ENCODE measurements at regions not wholly inside any gene's neighbourhood (a gene's known extent, or its start where the extent isn't known, plus 50 kb on each side); places are given as distances from the start of the nearest gene placed in this dataset.

GRCh38 chr11:119872611-119873310, 143.8 kb upstream of the NECTIN1 start:
- no peaks in the 10 kb centered on the region for H3K36me3 Mint-ChIP-seq
- H3K27me3 Mint-ChIP-seq = peaks cover 4 to 6% of the 10 kb centered on the region in 2 donors
- no peak for DNase-seq (ENCODE audit: low spot score)
- H3K27ac Mint-ChIP-seq = no peak overlapping the region
- no peaks in the 10 kb centered on the region for H3K4me1 Mint-ChIP-seq (ENCODE audit: low read depth in 2 of 2)
- no peak overlapping the region for H3K4me3 Mint-ChIP-seq
- ATAC-seq = no peak
- no peaks in the 10 kb centered on the region for H3K9me3 Mint-ChIP-seq

GRCh38 chr11:119865661-119866156, 136.7 kb upstream of the NECTIN1 start:
- Mint-ChIP-seq H3K9me3 (no peaks in the 10 kb centered on the region), H3K4me3 (no peak overlapping the region), H3K27me3 (peaks cover 10 to 15% of the 10 kb centered on the region in 2 donors), H3K27ac (no peak overlapping the region), H3K4me1 (ENCODE audit: low read depth in 2 of 2) (no peaks in the 10 kb centered on the region), H3K36me3 (no peaks in the 10 kb centered on the region)
- ATAC-seq = peak in 1 of 2 donors; percentile 21
- DNase-seq (ENCODE audit: low spot score) = no peak

DNA sequence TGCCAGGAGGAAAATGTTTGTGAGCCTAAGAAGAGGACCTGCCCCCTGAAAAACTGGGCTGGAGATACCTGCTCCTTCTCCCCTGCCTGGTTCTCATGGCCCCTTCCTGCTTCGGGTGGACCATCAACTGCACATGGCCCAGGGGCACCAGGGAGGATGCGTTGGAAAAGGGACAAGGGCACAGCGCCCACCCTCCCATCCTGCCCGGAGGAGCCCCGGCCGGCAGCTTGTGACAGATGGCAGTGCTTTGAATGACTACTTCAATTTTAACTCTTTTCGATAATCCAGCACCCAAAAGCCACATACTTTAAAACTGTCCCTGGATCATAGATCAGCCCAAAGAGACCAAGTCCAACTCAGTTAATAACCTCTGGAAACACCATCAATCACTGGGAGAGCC, 135.8 kb upstream of the NECTIN1 start:
- Mint-ChIP-seq H3K27me3 (peaks cover 14 to 20% of the 10 kb centered on the region in 2 donors), H3K36me3 (no peaks in the 10 kb centered on the region), H3K4me3 (no peak overlapping the region), H3K27ac (no peak overlapping the region), H3K4me1 (ENCODE audit: low read depth in 2 of 2) (no peaks in the 10 kb centered on the region), H3K9me3 (no peaks in the 10 kb centered on the region)
- DNase-seq (ENCODE audit: low spot score) = no peak
- ATAC-seq = no peak

GRCh38 chr11:119863851-119864601, 135.0 kb upstream of the NECTIN1 start:
- no peak for ATAC-seq

GRCh38 chr11:119863236-119863635, 134.2 kb upstream of the NECTIN1 start:
- Mint-ChIP-seq H3K9me3 (no peaks in the 10 kb centered on the region), H3K4me1 (ENCODE audit: low read depth in 2 of 2) (no peaks in the 10 kb centered on the region), H3K27ac (no peak overlapping the region), H3K36me3 (no peaks in the 10 kb centered on the region), H3K27me3 (peaks cover 26% of the 10 kb centered on the region in 2 donors), H3K4me3 (no peak overlapping the region)
- DNase-seq (ENCODE audit: low spot score) (no peak), ATAC-seq (no peak)

More at GRCh38 chr11:119863851-119864601, 135.0 kb upstream of the NECTIN1 start:
- Mint-ChIP-seq H3K9me3 (no peaks in the 10 kb centered on the region), H3K27ac (no peak overlapping the region), H3K36me3 (no peaks in the 10 kb centered on the region), H3K4me1 (ENCODE audit: low read depth in 2 of 2) (no peaks in the 10 kb centered on the region), H3K27me3 (peaks cover 18 to 20% of the 10 kb centered on the region in 2 donors), H3K4me3 (no peak overlapping the region)
- DNase-seq (ENCODE audit: low spot score) = no peak

- Mint-ChIP-seq H3K9me3 (no peaks in the 10 kb centered on the region), H3K4me3 (no peak overlapping the region), H3K36me3 (no peaks in the 10 kb centered on the region), H3K27me3 (peaks cover 24 to 29% of the 10 kb centered on the region in 2 donors), H3K4me1 (ENCODE audit: low read depth in 2 of 2) (no peaks in the 10 kb centered on the region), H3K27ac (no peak overlapping the region)
- no peak for DNase-seq (ENCODE audit: low spot score)
- no peak for ATAC-seq
These were observed 132.2 kb upstream of the NECTIN1 start for GRCh38 chr11:119861160-119861559.

DNA sequence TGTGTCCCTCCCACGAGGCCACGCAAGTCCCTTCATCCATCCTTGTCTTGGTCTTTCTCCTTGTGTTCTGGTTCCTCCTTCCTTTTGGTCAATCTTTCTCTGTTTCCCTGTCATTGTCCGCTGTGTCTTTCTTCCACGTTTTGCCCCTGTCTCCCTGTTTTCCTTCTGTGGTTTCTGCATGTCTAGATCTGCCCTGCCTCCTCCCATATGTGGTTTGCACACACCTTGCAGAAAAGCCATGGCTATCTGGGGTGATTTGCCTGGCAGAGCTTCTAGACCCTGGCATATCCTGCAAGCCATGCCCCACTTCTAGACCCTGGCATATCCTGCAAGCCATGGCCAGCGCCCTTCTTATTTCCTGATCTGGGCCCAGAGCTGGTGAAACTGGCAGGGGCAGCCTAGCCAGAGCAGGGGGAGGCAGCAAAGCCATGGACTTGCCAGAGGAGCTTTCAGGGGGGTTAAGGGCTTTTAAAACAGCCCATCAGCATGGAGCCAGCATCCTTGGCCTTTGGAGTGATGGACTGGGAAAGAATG, 131.6 kb upstream of the NECTIN1 start:
- DNase-seq (ENCODE audit: low spot score) (no peak), ATAC-seq (no peak)
- no peaks in the 10 kb centered on the region for H3K36me3 Mint-ChIP-seq
- no peak overlapping the region for H3K4me3 Mint-ChIP-seq
- no peaks in the 10 kb centered on the region for H3K9me3 Mint-ChIP-seq
- H3K4me1 Mint-ChIP-seq (ENCODE audit: low read depth in 2 of 2) = no peaks in the 10 kb centered on the region
- H3K27ac Mint-ChIP-seq = no peak overlapping the region
- H3K27me3 Mint-ChIP-seq = peaks cover 24 to 26% of the 10 kb centered on the region in 2 donors

DNA sequence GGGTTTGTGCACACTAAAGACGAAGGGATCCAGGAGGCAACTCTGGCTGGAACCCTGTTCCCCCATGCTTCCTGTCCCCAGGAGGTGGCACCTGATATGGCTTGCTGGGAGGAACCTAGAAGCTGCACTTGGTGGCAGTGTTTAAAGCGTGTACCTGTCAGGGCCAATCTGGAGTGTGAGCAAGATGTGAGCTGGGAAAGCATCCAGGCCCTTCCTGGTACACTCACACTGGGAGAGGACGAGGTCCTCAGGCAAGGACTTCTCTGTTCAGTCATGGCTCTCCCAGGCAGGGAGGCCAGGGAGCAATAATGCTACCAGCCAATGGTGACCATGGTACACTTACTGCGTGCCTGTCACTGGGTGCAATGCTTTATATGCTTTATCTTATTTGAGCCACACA, 130.7 kb upstream of the NECTIN1 start:
- Mint-ChIP-seq H3K27ac (no peak overlapping the region), H3K36me3 (no peaks in the 10 kb centered on the region), H3K4me3 (no peak overlapping the region), H3K27me3 (peaks cover 24 to 26% of the 10 kb centered on the region in 2 donors), H3K4me1 (ENCODE audit: low read depth in 2 of 2) (no peaks in the 10 kb centered on the region), H3K9me3 (no peaks in the 10 kb centered on the region)
- DNase-seq (ENCODE audit: low spot score) = no peak
- no peak for ATAC-seq

DNA sequence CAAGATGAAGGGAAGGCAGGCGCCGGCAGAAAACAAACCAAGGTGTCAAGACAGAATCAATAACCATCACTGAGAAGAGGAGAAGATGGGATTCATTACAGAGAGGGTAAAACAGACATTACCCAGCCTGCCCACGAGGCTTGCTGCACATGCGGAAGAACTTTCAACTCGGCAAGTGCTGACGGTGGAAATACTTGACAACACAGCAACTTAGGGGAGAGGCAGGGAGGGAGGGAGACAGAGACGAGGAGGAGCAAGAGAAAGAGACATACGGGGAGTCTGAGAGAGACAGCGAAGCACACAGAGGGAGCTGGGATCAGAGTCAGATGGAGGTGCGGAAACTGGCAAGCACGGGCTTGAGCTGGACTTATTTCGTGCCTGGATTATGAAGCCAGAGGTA, 129.3 kb upstream of the NECTIN1 start:
- Mint-ChIP-seq H3K36me3 (no peaks in the 10 kb centered on the region), H3K4me1 (ENCODE audit: low read depth in 2 of 2) (no peaks in the 10 kb centered on the region), H3K27ac (no peak overlapping the region), H3K9me3 (no peaks in the 10 kb centered on the region), H3K27me3 (peaks cover 26 to 29% of the 10 kb centered on the region in 2 donors), H3K4me3 (no peak overlapping the region)
- ATAC-seq (no peak), DNase-seq (ENCODE audit: low spot score) (no peak)

DNA sequence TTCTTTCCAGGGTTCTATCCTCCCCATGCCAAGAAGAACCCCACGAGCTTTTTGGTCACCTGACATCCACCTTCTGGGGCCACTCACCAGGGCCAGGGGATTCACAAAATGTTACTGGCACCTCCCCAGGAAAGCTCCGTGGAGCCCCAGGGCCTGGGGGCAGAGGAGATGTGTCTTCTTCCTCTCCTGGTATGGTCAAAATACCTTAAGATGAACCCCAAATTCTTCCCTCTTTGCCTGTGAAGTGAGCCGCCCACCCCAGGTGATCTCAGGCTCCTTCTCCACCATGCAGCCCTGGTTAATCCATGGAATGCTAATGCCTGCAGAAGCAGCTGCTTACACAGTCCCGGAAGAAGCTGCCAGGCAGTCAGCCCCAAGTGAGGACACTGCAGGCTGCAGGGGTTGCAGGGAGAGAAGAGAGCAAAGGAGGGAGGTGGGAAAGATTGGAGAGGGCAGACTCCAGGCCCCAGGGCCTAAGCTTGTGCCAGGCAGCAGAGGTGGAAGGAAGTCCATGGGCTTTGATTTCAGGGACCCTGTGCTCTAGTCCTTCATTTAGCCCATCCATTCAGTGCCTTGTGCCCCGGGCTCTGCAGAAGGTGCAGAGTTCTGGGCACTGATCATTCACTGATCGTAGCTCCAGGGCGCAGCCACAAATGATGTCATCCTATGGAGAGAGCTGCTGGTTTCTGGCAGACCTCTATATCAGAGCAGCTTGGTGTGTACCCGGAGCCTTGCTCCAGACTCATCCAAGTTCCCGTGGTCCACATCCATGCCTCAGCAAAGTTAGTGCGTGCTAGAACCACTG, 127.9 kb upstream of the NECTIN1 start:
- no peaks in the 10 kb centered on the region for H3K9me3 Mint-ChIP-seq

GRCh38 chr11:119855066-119855465, 126.1 kb upstream of the NECTIN1 start:
- Mint-ChIP-seq H3K4me3 (no peak overlapping the region), H3K4me1 (ENCODE audit: low read depth in 2 of 2) (no peaks in the 10 kb centered on the region), H3K27ac (no peak overlapping the region), H3K36me3 (no peaks in the 10 kb centered on the region), H3K27me3 (peaks cover 22 to 29% of the 10 kb centered on the region in 2 donors), H3K9me3 (no peaks in the 10 kb centered on the region)
- DNase-seq (ENCODE audit: low spot score) = no peak
- ATAC-seq = no peak

More for the DNA sequence above, 127.9 kb upstream of the NECTIN1 start:
- H3K27ac Mint-ChIP-seq = no peak overlapping the region
- no peaks in the 10 kb centered on the region for H3K4me1 Mint-ChIP-seq (ENCODE audit: low read depth in 2 of 2)
- H3K4me3 Mint-ChIP-seq = no peak overlapping the region
- no peaks in the 10 kb centered on the region for H3K36me3 Mint-ChIP-seq
- no peak for ATAC-seq
- DNase-seq (ENCODE audit: low spot score) = no peak
- peaks cover 27 to 29% of the 10 kb centered on the region in 2 donors for H3K27me3 Mint-ChIP-seq

DNA sequence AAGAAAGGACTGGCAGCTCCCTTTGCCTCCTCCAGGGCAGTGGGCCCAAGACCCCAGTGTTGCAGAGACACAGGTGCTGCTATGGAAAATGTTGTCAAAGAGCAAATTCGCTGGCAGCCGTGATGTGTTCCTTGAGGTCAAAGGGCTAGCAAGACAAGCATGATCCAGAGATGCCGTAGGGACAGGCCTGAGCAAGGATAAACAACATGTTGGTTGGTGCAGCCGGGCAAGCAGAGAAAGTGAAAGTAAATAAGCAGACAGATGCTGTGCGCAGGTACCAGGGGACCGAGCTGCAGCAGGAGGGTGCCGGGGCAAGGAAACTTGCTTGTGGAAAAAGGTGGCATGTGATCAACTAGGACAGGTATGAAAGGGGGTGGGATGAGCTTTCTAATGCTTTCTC, 125.5 kb upstream of the NECTIN1 start:
- Mint-ChIP-seq H3K4me3 (no peak overlapping the region), H3K27ac (no peak overlapping the region), H3K4me1 (ENCODE audit: low read depth in 2 of 2) (no peaks in the 10 kb centered on the region), H3K36me3 (no peaks in the 10 kb centered on the region), H3K9me3 (no peaks in the 10 kb centered on the region), H3K27me3 (peaks cover 22 to 27% of the 10 kb centered on the region in 2 donors)
- no peak for ATAC-seq
- DNase-seq (ENCODE audit: low spot score) = no peak

- DNase-seq (ENCODE audit: low spot score) (no peak), ATAC-seq (no peak)
- no peaks in the 10 kb centered on the region for H3K9me3 Mint-ChIP-seq
- no peaks in the 10 kb centered on the region for H3K4me1 Mint-ChIP-seq (ENCODE audit: low read depth in 2 of 2)
- H3K27me3 Mint-ChIP-seq = peaks cover 21 to 24% of the 10 kb centered on the region in 2 donors
- no peaks in the 10 kb centered on the region for H3K36me3 Mint-ChIP-seq
- H3K4me3 Mint-ChIP-seq = no peak overlapping the region
- H3K27ac Mint-ChIP-seq = no peak overlapping the region
These were observed 124.8 kb upstream of the NECTIN1 start for GRCh38 chr11:119853581-119854360.

All from natural killer cell treated with Interleukin-12 subunit alpha and Interleukin-12 subunit beta and Interleukin-15 and Interleukin-18, amount 100 ng/mL, for 72 hours (primary cell).